Stimulated activated CD4-positive, alpha-beta T cell treated with anti-CD3 and anti-CD28 coated beads, Interleukin-2, amount 100 ng/mL, for 48 hours (primary cell): ENCODE measurements at regions not wholly inside any gene's neighbourhood (a gene's known extent, or its start where the extent isn't known, plus 50 kb on each side); places are given as distances from the start of the nearest gene placed in this dataset.

Source experiments
- DNase-seq, 2 donors: peaks; one replicate each; pipeline ENCODE4 v3.0.0-alpha.2; 2020

DNA sequence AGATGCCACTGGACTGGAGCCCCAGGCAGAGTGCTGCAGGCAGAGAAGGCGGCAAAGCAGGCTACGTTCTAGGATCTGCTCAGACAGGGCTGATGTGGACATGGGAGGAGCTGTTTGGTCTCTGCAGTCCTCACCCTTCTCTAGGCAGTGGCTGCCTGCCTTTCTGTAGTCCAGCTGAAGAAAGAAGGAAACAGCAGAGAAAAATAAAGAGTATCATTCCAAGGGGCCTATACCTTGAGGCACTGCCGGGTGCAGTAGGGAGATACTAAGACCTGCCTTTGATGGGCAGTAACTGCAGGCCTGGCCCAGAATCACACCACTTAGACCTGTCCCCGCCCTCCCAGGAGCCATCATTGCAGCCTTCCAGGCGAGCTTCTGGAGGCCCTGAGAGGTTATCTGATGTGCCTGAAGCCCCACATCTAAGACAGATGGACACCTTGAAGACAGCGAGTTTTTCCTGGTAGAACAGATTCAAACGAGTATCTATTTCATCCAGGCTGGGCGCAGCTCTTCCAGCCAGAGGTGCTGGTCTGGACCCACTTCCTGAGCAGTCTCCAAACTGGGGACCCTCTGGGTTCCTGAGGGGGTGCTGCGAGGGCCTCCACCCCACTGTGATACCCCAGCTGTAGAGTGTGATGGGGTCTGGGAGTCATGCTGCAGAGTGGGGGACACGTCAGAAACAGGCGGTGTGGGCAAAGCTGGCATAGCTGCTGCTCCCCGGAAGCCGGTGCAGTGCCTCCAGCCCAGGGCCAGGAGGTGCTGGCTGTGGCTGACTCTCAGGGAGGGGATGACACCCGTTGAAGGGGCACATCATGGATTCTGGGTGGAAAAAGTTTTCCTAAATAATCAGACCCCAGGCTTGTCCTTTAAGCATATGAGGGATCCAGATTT, 87.3 kb upstream of the OTOS start:
- no peak for DNase-seq

- no peak for DNase-seq
These were observed 88.5 kb upstream of the OTOS start for GRCh38 chr2:240229005-240229404.

DNA sequence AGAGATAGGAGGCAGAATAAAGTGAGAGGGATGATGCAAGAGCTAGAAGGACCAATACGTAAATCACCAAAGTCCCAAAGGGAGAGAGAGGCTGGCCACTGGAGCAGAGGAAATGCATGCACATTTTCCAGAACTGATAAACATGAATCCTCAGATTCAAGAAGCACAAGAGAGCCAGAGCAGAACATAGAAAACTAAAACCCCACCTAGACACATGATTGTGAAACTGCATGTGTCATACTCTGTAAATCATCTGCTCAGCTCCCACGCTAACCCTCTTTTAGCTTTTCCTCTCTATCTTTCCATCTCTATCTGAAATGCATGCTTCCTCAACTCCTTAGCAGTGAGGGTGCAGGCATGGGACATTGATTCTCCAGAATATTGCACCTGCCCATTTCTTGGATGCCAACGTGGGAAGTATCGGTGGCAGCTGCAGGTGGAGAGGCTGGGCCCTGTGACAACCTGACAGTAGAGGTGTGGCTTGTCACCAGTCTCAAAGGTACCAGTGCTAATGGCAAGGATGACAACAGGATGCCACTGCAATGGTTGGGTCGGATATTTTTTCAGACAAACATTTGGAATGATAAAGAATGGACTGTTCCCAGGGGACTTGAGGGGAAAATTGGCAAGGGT, 89.3 kb upstream of the OTOS start:
- no peak for DNase-seq

- DNase-seq, result no peak
These were observed 90.0 kb upstream of the OTOS start for GRCh38 chr2:240230291-240230931.

- no peak for DNase-seq
These were observed 91.4 kb upstream of the OTOS start for GRCh38 chr2:240231838-240232244.

DNA sequence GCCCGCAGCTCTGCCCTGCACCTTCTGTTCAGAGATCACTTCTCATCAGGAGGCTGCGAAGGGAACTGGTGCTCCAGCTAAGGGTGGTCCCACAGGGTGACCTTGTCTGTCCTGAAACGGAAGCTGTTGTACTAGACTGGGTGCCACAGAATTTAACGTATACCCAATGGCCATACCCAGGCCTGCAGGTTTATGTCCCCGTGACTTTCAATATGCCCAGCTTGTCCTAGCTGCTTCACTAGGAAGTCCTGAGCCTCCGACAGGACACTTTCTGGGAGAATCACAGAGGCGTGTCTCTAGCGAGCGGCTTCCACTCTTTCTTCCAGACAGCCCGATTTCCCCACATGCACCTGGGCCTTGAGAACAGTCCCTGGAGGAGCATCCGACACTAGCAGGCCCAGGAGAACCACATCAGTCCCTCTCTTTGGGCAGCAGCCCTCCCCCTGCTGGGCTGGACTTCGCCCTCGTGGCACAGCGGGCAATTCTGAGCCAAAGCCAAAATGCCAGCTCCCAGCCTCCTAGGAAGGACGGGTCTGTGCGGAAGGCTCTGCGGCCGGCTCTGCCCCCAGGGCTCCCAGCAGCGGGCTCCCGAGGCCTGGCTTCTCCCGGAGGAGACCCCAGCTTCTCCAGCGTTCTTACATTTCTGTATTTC, 91.9 kb upstream of the OTOS start:
- DNase-seq, result no peak

DNA sequence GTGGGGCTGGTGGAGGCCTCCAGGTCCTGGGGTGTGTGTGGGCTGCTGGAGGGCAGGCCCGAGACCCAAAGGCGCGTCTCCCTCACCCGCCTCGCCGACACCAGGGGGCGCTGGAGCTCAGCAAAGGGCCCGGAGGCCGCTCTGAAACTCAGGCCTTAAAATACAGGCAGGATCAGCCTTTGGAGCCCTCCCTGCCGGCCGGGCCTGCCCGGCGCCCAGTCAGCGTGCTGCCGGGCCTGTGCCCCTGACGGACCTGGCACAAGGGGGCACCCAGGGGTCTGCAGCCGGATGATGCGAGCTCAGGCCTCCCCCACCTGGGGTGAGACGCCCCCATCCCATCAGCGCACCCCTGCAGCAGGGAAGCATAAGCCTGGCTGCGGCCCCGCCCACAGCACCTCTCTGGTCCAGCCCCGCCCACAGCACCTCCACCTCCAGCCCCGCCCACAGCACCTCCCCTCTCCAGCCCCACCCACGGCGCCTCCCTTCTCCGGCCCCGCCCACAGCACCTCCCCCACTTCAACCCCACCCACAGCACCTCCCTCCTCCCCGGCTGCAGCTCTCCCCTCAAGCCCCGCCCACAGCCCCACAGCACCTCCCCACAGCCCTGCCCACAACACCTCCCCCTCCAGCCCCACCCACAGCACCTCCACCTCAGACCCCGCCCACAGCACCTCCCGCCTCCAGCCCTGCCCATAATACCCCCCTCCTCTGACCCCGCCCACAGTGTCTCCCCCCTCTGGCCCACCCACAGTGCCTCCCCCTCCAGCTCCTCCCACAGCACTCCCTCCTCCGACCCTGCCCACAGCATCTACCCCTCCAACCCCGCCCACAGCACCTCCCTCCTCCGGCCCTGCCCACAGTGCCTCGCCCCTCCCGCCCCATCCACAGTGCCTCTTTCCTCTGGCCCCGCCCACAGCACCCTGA, 92.8 kb upstream of the OTOS start:
- DNase-seq, result peak; percentile 68 to 75

DNA sequence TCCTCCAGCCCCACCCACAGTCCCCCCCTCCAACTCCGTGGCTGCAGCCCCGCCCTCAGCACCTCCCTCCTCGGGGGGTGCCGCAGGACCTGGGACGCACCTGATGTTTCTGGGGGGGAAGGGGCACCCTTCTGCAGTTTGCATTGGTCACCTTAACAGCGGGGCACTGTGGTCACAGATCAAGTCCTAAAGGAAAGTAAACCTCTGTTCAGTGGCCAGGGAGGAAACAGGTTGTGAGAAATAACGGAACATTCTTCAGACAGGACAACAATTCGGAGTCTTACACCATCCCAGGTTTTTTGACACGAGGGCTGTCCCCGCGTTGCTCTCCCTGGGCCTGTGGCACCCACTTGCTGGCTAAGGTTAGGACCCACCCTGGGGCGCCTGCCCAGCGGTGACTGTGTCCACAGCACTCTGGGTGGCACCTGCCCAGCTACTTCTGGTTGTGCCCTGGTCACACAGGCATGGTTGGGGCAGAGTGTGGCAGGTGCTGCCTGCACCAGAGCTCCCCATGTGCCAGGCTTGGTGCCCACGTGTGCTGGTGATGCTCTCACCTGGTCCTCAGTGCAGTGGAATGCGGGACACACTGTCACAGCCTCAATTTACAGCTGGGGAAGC, 93.5 kb upstream of the OTOS start:
- no peak for DNase-seq

- DNase-seq, result no peak
These were observed 94.1 kb upstream of the OTOS start for GRCh38 chr2:240234503-240234951.

GRCh38 chr2:240235149-240235803, 94.8 kb upstream of the OTOS start:
- no peak for DNase-seq

DNA sequence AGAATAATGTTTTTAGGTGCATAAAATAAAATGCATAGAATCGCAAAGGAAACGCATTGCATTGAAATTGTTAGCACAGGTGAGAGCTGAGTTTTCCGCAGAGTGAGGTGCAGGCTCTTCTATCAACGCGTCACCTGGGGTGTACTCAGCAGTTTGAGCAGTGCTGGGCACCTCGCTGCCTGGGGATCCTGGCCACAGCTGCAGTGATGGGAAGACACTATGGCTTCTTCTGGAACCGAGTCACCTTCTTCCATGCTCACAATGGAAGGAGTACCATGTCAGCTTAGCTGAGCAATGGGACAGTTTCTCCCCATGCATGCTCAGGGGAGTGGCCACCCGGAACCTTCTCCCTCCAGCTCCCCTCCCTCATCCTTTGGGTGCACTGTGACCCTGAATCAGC, 95.4 kb upstream of the OTOS start:
- DNase-seq, result no peak

GRCh38 chr2:240236217-240237111, 96.0 kb upstream of the OTOS start:
- no peak for DNase-seq

GRCh38 chr2:240237609-240238174, 97.2 kb upstream of the OTOS start:
- no peak for DNase-seq

DNA sequence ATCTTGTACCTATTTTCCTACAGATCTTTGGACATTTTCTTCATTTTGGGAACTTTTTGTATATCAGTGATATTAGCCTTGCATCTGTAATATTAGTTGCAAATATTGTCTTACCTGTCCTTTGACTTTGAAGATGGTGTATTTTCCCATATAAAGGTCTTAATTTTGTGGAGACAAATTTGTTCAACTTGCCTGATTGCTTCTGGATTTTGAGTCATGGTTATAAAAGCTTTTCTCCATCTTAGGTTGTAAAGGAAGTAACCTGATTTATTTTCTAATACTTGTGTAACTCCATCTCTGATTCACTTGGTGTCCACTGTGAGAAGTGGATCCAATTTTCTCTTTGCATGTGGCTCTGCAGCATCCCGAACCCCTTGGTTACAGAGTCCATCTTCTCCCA, 97.7 kb upstream of the OTOS start:
- no peak for DNase-seq

- DNase-seq, result no peak
These were observed 98.3 kb upstream of the OTOS start for GRCh38 chr2:240238786-240239185.

- DNase-seq, result no peak
These were observed 98.9 kb upstream of the OTOS start for GRCh38 chr2:240239325-240239724.

- DNase-seq, result no peak
These were observed 99.7 kb upstream of the OTOS start for GRCh38 chr2:240240017-240240734.

- no peak for DNase-seq
These were observed 100.3 kb upstream of the OTOS start for GRCh38 chr2:240240781-240241180.

GRCh38 chr2:240241572-240241971, 101.1 kb upstream of the OTOS start:
- DNase-seq, result no peak
